Renal pelvis (tissue), 1 donor: ENCODE measurements at regions not wholly inside any gene's neighbourhood (a gene's known extent, or its start where the extent isn't known, plus 50 kb on each side); places are given as distances from the start of the nearest gene placed in this dataset.

Experiments used
- DNase-seq: peaks from one replicate; pipeline ENCODE4 v3.0.0-alpha.2; 2013

- DNase-seq, result no peak
Observed at GRCh38 chr4:43345323-43345925, 452.9 kb downstream of the GRXCR1 start.

DNA sequence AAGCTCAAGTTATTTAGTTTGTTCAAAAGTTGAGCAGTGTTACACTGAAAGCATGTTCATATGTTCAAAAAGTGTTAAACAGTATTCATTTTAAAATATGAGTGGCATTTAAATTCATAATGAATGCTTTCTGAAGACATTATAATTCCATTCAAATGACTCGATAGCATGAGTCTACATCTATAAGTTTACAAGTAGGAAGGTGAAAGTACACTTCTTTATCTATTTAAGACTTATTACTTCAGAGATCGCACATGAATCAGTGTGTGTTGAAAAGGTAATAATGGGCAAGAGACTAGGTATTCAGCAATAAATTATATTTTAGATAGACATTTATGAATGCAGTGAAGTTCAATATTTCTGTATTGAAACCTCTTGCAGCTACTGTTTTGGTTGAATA lies 456.1 kb downstream of the GRXCR1 start:
- no peak for DNase-seq

- no peak for DNase-seq
Observed at GRCh38 chr4:43351970-43352806, 459.7 kb downstream of the GRXCR1 start.

GRCh38 chr4:43352859-43353258 lies 460.3 kb downstream of the GRXCR1 start:
- no peak for DNase-seq

GRCh38 chr4:43353552-43353951 lies 461.0 kb downstream of the GRXCR1 start:
- no peak for DNase-seq

DNA sequence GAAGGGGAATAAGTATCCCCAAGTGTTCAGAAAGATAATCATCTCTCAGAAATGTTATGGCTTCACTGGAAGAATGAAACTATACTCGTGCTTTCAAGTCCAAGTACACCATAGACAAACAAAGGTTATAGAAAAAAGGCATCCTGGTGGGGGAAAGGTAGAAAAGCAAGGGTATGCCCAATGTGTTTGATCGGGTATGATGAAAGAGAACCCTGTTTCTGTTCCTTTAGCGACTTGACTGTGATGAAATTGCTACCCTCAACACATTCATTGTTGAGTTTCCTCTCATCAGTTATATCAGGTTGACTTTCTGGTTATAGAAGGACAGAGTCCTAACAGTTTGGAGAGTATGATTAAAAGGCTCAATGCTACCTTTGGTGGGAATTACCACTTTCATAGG lies 464.3 kb downstream of the GRXCR1 start:
- no peak for DNase-seq

GRCh38 chr4:43357252-43357974 lies 464.9 kb downstream of the GRXCR1 start:
- DNase-seq, result no peak

DNA sequence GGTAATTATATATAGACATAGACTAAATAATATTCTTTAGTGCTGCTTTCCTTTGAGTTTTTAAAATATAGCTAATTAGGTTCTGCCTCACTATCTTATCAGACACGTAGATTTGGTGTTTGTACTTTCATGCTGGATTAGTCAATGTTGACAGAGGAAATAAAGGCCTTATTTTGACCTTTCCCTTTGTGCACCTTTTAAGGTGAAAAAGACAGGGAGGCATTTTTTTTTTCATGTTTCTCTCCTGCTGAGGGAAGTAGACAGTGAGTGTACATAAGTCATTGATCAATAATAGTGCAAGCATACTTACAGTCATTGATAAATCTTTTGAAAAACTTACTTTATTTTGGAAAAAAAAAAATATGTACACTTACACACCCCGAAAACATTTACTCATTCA lies 467.8 kb downstream of the GRXCR1 start:
- DNase-seq, result no peak

GRCh38 chr4:43362875-43363636 lies 470.5 kb downstream of the GRXCR1 start:
- no peak for DNase-seq

- DNase-seq, result no peak
Observed at GRCh38 chr4:43369036-43369594, 476.6 kb downstream of the GRXCR1 start.

DNA sequence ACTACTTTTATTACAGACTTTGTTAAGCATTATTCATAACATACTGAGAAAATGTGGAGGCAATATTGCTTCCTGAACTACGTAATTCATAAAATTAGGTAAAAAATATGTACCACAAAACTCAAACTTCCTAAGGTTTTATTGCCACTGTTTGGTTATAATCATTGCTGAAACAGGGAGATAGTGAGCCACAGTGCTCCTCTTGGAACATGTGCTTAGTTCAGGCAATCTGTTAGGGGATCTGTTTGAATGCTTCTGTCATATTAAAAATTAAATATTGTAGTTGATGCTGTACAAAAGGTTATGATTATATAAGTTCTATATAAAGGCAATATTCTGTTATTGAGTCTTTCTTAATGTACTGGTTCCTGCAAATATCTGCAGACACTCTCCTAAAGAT lies 480.7 kb downstream of the GRXCR1 start:
- no peak for DNase-seq

- no peak for DNase-seq
Observed at GRCh38 chr4:43374216-43374751, 481.8 kb downstream of the GRXCR1 start.

DNA sequence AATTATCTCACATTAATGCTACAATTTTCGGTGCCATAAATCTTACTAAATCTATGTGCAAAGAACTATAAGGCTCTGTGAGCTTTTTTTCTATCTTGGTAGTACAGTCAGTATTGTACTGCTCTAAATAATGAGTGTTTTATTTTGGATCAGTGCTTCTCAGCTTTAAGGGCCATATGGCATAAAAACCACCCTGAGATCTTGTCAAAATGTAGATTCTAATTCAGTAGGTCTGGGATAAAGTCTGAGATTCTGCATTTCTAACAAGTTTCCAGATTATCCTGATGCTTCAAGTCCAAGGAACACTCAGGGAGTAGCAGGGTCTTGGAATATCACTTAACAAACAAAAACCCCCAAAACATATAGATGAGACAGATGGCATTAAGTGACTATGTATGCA lies 486.5 kb downstream of the GRXCR1 start:
- no peak for DNase-seq

DNA sequence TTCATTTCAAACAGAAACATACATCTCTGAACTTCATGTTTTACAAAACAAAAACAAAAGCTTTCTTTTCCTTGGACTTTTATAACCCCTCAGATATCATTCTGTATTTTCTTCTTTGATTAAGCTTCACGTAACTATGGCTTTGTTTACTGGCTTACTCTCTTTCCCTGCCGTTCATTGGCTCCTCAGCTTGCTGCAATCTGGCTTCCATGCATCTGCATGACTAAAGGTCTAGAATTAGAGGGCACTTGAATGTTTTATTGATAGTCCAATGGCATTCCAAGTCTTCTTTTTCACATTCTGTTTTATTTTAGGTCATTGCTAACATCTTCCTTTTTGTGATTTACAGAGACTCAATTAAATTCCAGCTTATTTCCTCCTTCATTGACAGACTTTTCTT lies 487.6 kb downstream of the GRXCR1 start:
- DNase-seq, result no peak

DNA sequence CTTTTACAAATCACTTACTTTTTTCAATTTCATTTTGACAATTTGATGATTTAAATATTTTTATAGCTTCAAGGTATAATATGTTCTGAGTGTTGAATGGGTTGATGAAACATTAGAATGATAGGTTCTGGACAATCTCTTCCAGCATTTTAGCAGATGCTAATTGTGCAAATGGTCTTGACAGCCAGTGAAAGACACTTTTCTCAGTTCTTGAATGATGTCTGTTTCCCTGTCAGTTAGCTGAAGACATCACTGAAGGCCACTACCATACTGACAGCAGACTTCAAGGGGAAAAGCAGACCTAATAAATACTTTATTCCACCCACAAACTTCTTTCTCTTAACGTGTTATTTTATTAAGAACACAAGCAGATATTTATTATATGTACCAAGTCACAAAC lies 498.6 kb downstream of the GRXCR1 start:
- no peak for DNase-seq

- no peak for DNase-seq
Observed at GRCh38 chr4:43394976-43395375, 502.5 kb downstream of the GRXCR1 start.

GRCh38 chr4:43399726-43400125 lies 507.2 kb downstream of the GRXCR1 start:
- DNase-seq, result no peak

DNA sequence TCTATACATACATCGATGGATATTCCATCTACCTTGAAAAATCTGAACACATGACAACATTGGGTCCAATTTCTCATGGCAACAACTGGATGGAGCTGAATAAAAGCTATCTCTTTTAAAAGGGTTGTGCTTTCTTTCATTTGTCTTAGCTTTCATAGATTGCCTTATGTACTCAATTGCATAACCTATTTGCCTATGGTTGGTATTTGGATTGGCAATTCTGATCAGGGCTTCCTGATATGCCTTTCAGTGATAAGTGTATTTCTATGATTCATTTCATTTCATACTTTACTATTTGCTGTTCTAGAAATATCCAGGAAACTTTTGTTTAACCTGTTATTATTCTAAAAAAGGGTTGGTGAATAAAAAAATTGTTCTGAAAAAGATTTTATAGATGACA lies 509.9 kb downstream of the GRXCR1 start:
- no peak for DNase-seq

- no peak for DNase-seq
Observed at GRCh38 chr4:43410636-43411035, 518.1 kb downstream of the GRXCR1 start.

GRCh38 chr4:43411226-43411625 lies 518.7 kb downstream of the GRXCR1 start:
- no peak for DNase-seq

- DNase-seq, result no peak
Observed at GRCh38 chr4:43423276-43423675, 530.8 kb downstream of the GRXCR1 start.

GRCh38 chr4:43425206-43425605 lies 532.7 kb downstream of the GRXCR1 start:
- DNase-seq, result no peak
